ENCODE measurements at regions not wholly inside any gene's neighbourhood (a gene's known extent, or its start where the extent isn't known, plus 50 kb on each side); places are given as distances from the start of the nearest gene placed in this dataset.

GRCh38 chr4:57331959-57332358, 221.8 kb upstream of the IGFBP7 start:
- Histone ChIP-seq H3K4me3 (ENCODE audit: low read depth, low read length) (no peak overlapping the region), H3K27me3 (replicated peaks) (no peaks in the 10 kb centered on the region), H3K27ac (no peak overlapping the region), H3K36me3 (replicated peaks) (no peaks in the 10 kb centered on the region)
- no peak for DNase-seq
- TF ChIP-seq CTCF (IDR thresholded peaks at IDR 0.05; ENCODE audit: low read depth, low read length, missing control alignments) = no peak
- in situ Hi-C loops (cut with HindIII; ENCODE audit: low pct_ligation_motif_present, low sequenced_read_pairs) = no loop called here

- no peak for TF ChIP-seq CTCF (IDR thresholded peaks at IDR 0.05; ENCODE audit: low read depth, low read length, missing control alignments)
- H3K4me3 ChIP-seq (ENCODE audit: low read depth, low read length) = no peak overlapping the region
- no peaks in the 10 kb centered on the region for H3K36me3 ChIP-seq (replicated peaks)
- H3K27ac ChIP-seq = no peak overlapping the region
- H3K27me3 ChIP-seq (replicated peaks) = no peaks in the 10 kb centered on the region
- in situ Hi-C loops (cut with HindIII; ENCODE audit: low pct_ligation_motif_present, low sequenced_read_pairs) = no loop called here
- DNase-seq = no peak
Observed at GRCh38 chr4:57329279-57329678, 219.1 kb upstream of the IGFBP7 start.

DNA sequence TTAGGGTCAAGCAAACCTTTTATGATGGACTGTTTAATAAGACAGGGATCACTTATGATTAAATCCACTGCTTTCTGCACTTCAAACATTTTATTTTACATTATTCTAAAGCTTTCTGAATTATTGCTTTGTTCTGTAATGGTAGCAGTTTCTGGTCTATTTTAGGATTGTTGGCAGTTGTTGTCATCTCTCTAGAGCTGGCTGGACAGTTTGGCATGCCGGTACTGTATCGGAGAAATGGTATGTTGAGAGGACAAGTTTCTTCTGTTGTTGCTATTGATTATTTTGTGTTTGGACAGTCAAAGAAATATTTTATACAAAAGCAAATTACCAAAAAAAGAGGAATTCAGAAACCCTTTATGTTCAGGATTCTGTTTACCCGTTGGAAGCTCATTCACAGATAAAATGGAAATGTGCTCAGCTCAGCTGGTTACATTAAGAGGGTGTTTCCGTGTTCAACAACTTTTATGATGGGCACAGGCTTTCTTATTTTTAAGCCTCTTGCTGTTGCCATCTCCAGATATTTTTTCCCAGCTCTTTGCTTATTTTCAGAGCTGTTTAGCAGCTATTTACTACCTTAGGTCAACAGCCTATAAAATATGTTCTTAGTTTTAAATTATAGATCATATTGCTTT, 214.6 kb upstream of the IGFBP7 start:
- no peaks in the 10 kb centered on the region for H3K36me3 ChIP-seq (replicated peaks)
- no peak overlapping the region for H3K27ac ChIP-seq
- no peak for DNase-seq
- no peaks in the 10 kb centered on the region for H3K27me3 ChIP-seq (replicated peaks)
- no peak for TF ChIP-seq CTCF (IDR thresholded peaks at IDR 0.05; ENCODE audit: low read depth, low read length, missing control alignments)
- in situ Hi-C loops (cut with HindIII; ENCODE audit: low pct_ligation_motif_present, low sequenced_read_pairs) = no loop called here
- no peak overlapping the region for H3K4me3 ChIP-seq (ENCODE audit: low read depth, low read length)

- H3K27ac ChIP-seq = no peak overlapping the region
- no peaks in the 10 kb centered on the region for H3K27me3 ChIP-seq (replicated peaks)
- H3K4me3 ChIP-seq (ENCODE audit: low read depth, low read length) = no peak overlapping the region
- TF ChIP-seq CTCF (IDR thresholded peaks at IDR 0.05; ENCODE audit: low read depth, low read length, missing control alignments) = no peak
- in situ Hi-C loops (cut with HindIII; ENCODE audit: low pct_ligation_motif_present, low sequenced_read_pairs) = no loop called here
- H3K36me3 ChIP-seq (replicated peaks) = no peaks in the 10 kb centered on the region
- DNase-seq = no peak
Observed at GRCh38 chr4:57320849-57321248, 210.7 kb upstream of the IGFBP7 start.

DNA sequence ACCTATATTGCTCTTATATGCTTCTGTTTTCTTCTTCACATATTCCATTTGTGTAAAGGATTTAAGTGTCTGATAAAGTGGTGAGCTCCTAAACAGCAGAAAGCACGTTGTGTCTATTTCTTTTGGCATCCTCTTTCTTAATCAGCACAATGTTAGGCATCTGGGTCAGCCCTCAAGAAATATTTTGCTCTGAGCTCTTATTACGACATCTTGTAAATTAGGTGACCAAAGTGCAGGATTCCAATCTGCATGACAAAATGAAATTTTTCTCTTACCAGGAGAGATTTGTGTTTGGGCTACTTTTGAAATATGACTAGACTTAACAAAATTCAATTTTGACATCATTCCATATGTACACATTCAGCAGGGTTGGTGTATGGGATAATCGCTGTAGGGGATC, 210.0 kb upstream of the IGFBP7 start:
- no peak overlapping the region for H3K27ac ChIP-seq
- DNase-seq = no peak
- no peaks in the 10 kb centered on the region for H3K27me3 ChIP-seq (replicated peaks)
- in situ Hi-C loops (cut with HindIII; ENCODE audit: low pct_ligation_motif_present, low sequenced_read_pairs) = no loop called here
- no peak overlapping the region for H3K4me3 ChIP-seq (ENCODE audit: low read depth, low read length)
- TF ChIP-seq CTCF (IDR thresholded peaks at IDR 0.05; ENCODE audit: low read depth, low read length, missing control alignments) = no peak
- no peaks in the 10 kb centered on the region for H3K36me3 ChIP-seq (replicated peaks)

DNA sequence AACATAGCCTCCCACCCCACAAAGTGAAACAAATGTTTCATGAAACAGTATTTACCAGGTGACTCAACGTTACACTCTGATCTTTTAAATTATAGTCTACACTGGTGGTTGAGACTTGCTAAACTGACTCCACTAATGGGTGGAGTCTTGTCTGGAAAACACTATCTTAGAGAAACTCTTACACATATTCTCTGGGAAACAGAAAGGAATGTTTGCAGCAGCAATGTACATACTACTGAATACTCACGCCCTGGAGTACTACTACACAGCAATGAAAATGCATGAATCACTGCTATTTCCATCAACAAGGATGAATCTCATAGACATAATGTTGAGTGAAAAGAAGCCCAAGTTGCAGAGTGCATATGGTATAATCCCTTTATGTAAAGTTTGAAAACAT, 208.5 kb upstream of the IGFBP7 start:
- no peak overlapping the region for H3K27ac ChIP-seq
- H3K4me3 ChIP-seq (ENCODE audit: low read depth, low read length) = no peak overlapping the region
- H3K36me3 ChIP-seq (replicated peaks) = no peaks in the 10 kb centered on the region
- no peak for TF ChIP-seq CTCF (IDR thresholded peaks at IDR 0.05; ENCODE audit: low read depth, low read length, missing control alignments)
- in situ Hi-C loops (cut with HindIII; ENCODE audit: low pct_ligation_motif_present, low sequenced_read_pairs) = no loop called here
- H3K27me3 ChIP-seq (replicated peaks) = no peaks in the 10 kb centered on the region
- no peak for DNase-seq

Data from brain microvascular endothelial cell (primary cell).